HL-60 (cell line): ENCODE measurements at regions not wholly inside any gene's neighbourhood (a gene's known extent, or its start where the extent isn't known, plus 50 kb on each side); places are given as distances from the start of the nearest gene placed in this dataset.

Experiments used
- GABPA ChIP-seq: IDR thresholded peaks from 2 replicates; pipeline ENCODE4 v1.6.1; 2012; ENCODE audit warnings: low read depth
- POLR2AphosphoS5 ChIP-seq: IDR thresholded peaks from 2 replicates; pipeline ENCODE4 v1.6.1; 2012; ENCODE audit warnings: low read depth
- REST ChIP-seq: IDR thresholded peaks from 2 replicates; pipeline ENCODE4 v1.6.1; 2012; ENCODE audit warnings: low read depth; ENCODE audit not compliant: insufficient replicate concordance
- TF ChIP-seq, protein P1 (sequence below): IDR thresholded peaks from one replicate; pipeline ENCODE4 v1.5.1; 2011; ENCODE audit warnings: low read length, control low read depth, inconsistent platforms; ENCODE audit not compliant: insufficient read depth

DNA sequence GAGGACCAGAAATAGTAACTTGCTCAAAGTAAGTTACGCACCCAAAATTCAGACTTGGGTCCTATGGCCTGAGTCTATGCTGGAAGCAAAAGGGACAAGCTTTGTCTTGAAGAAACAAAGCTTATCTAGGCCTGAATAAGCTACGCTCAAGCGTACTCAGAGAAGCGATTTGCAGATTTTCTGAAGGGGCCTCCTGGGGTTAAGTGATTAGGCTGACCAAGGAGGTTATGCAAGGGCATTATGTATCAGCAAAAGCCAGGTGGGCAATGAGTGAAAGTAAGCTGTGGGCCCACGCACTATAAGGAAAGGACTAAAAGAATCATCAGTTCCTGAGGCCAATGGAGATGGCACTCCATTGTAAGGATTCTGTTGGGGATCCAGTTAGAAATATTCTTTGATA lies 122.1 kb downstream of the SNX18 start:
- TF ChIP-seq, protein P1, sequence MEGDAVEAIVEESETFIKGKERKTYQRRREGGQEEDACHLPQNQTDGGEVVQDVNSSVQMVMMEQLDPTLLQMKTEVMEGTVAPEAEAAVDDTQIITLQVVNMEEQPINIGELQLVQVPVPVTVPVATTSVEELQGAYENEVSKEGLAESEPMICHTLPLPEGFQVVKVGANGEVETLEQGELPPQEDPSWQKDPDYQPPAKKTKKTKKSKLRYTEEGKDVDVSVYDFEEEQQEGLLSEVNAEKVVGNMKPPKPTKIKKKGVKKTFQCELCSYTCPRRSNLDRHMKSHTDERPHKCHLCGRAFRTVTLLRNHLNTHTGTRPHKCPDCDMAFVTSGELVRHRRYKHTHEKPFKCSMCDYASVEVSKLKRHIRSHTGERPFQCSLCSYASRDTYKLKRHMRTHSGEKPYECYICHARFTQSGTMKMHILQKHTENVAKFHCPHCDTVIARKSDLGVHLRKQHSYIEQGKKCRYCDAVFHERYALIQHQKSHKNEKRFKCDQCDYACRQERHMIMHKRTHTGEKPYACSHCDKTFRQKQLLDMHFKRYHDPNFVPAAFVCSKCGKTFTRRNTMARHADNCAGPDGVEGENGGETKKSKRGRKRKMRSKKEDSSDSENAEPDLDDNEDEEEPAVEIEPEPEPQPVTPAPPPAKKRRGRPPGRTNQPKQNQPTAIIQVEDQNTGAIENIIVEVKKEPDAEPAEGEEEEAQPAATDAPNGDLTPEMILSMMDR: no peak
- TF ChIP-seq POLR2AphosphoS5 (no peak), GABPA (no peak), REST (no peak)
